ENCODE measurements at regions not wholly inside any gene's neighbourhood (a gene's known extent, or its start where the extent isn't known, plus 50 kb on each side); places are given as distances from the start of the nearest gene placed in this dataset.

DNA sequence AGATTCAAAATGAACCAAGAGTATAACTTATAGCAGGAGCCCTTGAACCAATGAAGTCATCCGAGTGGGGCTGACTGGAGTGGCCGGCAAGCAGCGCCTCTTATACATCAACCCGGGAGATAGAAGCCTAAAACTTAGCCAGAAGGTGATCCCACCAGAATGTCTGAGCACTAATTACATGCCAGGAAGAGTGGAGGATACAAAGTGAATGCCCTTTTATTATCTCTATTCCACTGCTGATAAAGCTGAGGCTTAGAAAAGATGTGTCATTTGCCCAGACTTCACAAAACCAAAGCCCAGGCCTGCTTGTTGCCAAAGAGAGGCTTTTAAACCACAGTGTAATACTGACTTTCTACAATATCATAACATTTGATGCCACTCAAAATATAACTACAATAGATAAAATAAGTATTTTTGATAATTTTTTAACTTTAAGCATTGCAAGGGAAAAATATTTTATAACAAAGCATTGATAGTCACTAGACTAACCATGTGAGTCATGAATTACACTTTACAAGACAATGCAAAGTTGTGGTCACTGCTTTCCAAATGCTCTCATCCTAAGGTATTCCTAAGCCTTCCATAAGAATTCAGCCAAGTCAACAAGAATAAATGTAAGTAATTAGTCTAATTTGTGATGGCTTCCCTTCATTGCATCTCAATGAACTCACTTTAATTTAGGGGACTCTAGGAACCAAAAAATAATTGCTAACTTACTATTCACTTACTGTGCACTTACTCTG, 58.6 kb upstream of the ARID5B start:
- no peak for DNase-seq

DNA sequence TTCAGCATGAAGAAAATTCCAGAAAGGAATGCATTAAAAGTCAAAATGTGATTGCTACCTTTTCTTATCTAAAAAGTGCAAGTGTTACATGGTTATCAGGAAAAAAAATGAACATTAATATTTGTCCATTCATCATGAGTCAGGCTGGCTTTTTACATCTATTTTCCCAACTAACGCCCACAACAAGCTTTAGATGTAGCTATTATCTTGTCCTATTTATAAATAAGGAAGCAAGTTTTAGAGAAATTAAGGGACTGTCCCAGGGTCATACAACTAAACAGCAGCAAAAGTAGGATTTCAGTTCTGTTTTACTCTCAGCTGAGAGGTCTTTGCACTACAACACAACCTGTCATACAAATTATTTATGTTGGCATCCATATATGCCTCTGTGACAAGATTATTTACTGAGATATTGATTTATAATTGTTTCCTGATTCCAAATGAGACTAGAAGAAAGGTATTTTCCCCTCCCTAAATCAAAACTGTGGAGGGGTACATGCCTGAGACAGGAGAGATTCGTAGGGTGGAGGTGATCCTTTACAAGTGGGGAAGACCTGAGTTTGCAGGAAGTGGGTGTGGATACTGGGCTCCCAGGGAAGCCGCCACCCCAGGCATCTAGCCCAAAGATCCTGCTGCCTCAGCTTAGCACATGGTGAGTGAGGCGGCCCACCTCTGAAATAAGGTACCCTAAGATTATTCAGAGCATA, 57.2 kb upstream of the ARID5B start:
- DNase-seq, result no peak

- DNase-seq, result no peak
Observed at GRCh38 chr10:61845196-61845949, 56.1 kb upstream of the ARID5B start.

GRCh38 chr10:61845950-61846268, 55.6 kb upstream of the ARID5B start:
- no peak for DNase-seq

GRCh38 chr10:61846370-61847031, 55.0 kb upstream of the ARID5B start:
- DNase-seq, result no peak

DNA sequence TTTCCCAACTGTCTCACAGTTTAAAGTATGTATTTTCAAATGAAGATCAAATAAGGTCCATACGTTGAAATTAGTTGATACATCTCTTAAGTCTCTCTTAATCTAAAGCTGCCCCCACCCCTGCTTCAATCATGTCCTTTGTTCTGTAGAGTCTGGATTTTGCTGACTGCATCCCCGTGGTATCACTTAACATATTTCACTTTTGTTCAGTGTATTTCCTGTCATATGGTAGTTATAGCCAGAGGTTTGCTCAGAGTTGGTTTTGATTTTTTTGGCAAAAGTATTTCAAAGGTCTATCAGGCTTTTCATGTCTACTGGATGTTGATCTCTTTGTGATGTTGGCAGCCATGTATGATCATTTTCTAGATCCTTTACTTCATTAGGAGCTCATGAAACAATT, 54.4 kb upstream of the ARID5B start:
- DNase-seq, result no peak

GRCh38 chr10:61847640-61848039, 53.9 kb upstream of the ARID5B start:
- DNase-seq, result no peak

DNA sequence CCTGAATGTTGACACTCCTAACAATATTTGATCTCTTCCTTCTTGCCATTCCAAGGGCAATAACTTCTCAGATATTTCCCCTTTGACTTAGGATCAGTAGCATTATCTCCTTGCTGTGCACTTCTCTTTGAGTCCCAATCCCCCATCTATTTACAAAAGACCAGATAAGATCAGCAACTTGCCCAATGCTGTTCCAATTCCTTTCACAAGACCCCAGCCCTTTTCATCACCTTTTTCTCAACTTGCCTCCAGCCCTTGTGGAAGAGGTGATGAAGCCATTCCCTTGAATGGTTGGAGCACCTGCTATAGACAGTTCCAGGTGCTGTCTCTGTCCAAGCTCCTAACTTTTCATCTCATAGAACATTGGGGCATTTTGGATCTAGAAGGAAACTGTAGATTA, 51.1 kb upstream of the ARID5B start:
- DNase-seq, result no peak

Data from NCI-H1092 treated with DMSO at 0.1 percent for 48 hours (cell line).